Naive thymus-derived CD8-positive, alpha-beta T cell (primary cell): ENCODE measurements at regions not wholly inside any gene's neighbourhood (a gene's known extent, or its start where the extent isn't known, plus 50 kb on each side); places are given as distances from the start of the nearest gene placed in this dataset.

Experiments
- ATAC-seq, 2 donors: fragments of 150-1000 bp; cut with Tn5 transposase in 1 of 2; sonication (Bioruptor Pico), chemical (Tn5 transposase) in 1 of 2; 1 replicate in 1 of 2; 2 replicates in 1 of 2; pipeline ENCODE4 v1.10.0; 2021; ENCODE audit warnings: mild to moderate bottlenecking in 2 of 2, moderate library complexity in 2 of 2
- POLR2A ChIA-PET: fragments of 350-600 bp; sonication (Branson Sonifier 250); formaldehyde crosslinking; loops from one replicate; lab custom pipeline; 2021; ENCODE audit warnings: antibody characterized with exemption; lab: Charles Lee
- DNase-seq, 10 donors: peaks; one replicate each; pipeline versions ENCODE4 v3.0.0 to v3.0.0-alpha.2; 2020 to 2022
- H3K27ac Mint-ChIP-seq, 10 donors: one replicate each; pipeline ENCODE4 v1.8.0; 2020 to 2022; ENCODE audit warnings: mild to moderate bottlenecking in 10 of 10, mixed read lengths in 10 of 10, moderate library complexity in 4 of 10, inconsistent platforms in 1 of 10
- H3K27me3 Mint-ChIP-seq, 5 donors: one replicate each; pipeline ENCODE4 v1.8.0; 2021 to 2022; ENCODE audit warnings: mixed read lengths in 5 of 5
- H3K36me3 Mint-ChIP-seq, 3 donors: one replicate each; pipeline ENCODE4 v1.8.0; 2020 to 2022; ENCODE audit warnings: mixed read lengths in 3 of 3, mild to moderate bottlenecking in 2 of 3, inconsistent platforms in 1 of 3
- H3K4me1 Mint-ChIP-seq, 4 donors: one replicate each; pipeline ENCODE4 v1.8.0; 2021 to 2022; ENCODE audit warnings: mixed read lengths in 4 of 4
- H3K4me3 Mint-ChIP-seq, 10 donors: one replicate each; pipeline ENCODE4 v1.8.0; 2020 to 2022; ENCODE audit warnings: mild to moderate bottlenecking in 10 of 10, mixed read lengths in 10 of 10, moderate library complexity in 6 of 10, inconsistent platforms in 1 of 10
- H3K9me3 Mint-ChIP-seq, 9 donors: one replicate each; pipeline ENCODE4 v1.8.0; 2020 to 2022; ENCODE audit warnings: mixed read lengths in 9 of 9, mild to moderate bottlenecking in 3 of 9, inconsistent platforms in 1 of 9, moderate library complexity in 1 of 9

- POLR2A ChIA-PET: no interaction called here
- H3K27me3 Mint-ChIP-seq: peaks cover 0 to 7% (median 3%) of the 10 kb centered on the region in 5 donors
- peaks cover 0 to 29% (median 15%) of the 10 kb centered on the region in 9 donors for H3K9me3 Mint-ChIP-seq
- ATAC-seq (no peak), DNase-seq (no peak)
- peaks cover 0 to 31% (median 25%) of the 10 kb centered on the region in 3 donors for H3K36me3 Mint-ChIP-seq
- no peak overlapping the region for H3K4me3 Mint-ChIP-seq
- H3K4me1 Mint-ChIP-seq: peaks cover 0 to 9% (median 3%) of the 10 kb centered on the region in 4 donors
- H3K27ac Mint-ChIP-seq: no peak overlapping the region
These were observed 373.1 kb upstream of the DCN start for GRCh38 chr12:91555436-91556415.

GRCh38 chr12:91551927-91552326 lies 369.3 kb upstream of the DCN start:
- Mint-ChIP-seq H3K27ac (no peak overlapping the region), H3K4me1 (peaks cover 0 to 9% (median 3%) of the 10 kb centered on the region in 4 donors), H3K4me3 (peak overlapping the region in 1 of 10 donors; percentile 30), H3K27me3 (peaks cover 0 to 6% (median 3%) of the 10 kb centered on the region in 5 donors), H3K9me3 (peaks cover 0 to 9% (median 1%) of the 10 kb centered on the region in 9 donors), H3K36me3 (peaks cover 0 to 14% (median 3%) of the 10 kb centered on the region in 3 donors)
- DNase-seq (peak in 2 of 10 donors; percentile 6 to 13), ATAC-seq (no peak)
- POLR2A ChIA-PET: no interaction called here

- Mint-ChIP-seq H3K36me3 (peaks cover 0 to 21% (median 7%) of the 10 kb centered on the region in 3 donors), H3K4me1 (peaks cover 0 to 9% (median 3%) of the 10 kb centered on the region in 4 donors), H3K4me3 (no peak overlapping the region), H3K27ac (no peak overlapping the region), H3K9me3 (peaks cover 0 to 16% (median 7%) of the 10 kb centered on the region in 9 donors), H3K27me3 (peaks cover 0 to 8% (median 3%) of the 10 kb centered on the region in 5 donors)
- POLR2A ChIA-PET: no interaction called here
- DNase-seq (no peak), ATAC-seq (no peak)
These were observed 368.6 kb upstream of the DCN start for GRCh38 chr12:91551242-91551641.

GRCh38 chr12:91542666-91543065 lies 360.0 kb upstream of the DCN start:
- peaks cover 0 to 5% (median 0%) of the 10 kb centered on the region in 5 donors for H3K27me3 Mint-ChIP-seq
- peaks cover 8 to 23% (median 11%) of the 10 kb centered on the region in 9 donors for H3K9me3 Mint-ChIP-seq
- H3K4me3 Mint-ChIP-seq: no peak overlapping the region
- H3K27ac Mint-ChIP-seq: no peak overlapping the region
- ATAC-seq (no peak), DNase-seq (no peak)
- H3K4me1 Mint-ChIP-seq: peaks cover 0 to 14% (median 4%) of the 10 kb centered on the region in 4 donors
- POLR2A ChIA-PET: no interaction called here
- peaks cover 0 to 23% (median 9%) of the 10 kb centered on the region in 3 donors for H3K36me3 Mint-ChIP-seq

- ATAC-seq (no peak), DNase-seq (no peak)
- Mint-ChIP-seq H3K27ac (no peak overlapping the region), H3K4me1 (peaks cover 0 to 15% (median 4%) of the 10 kb centered on the region in 4 donors), H3K4me3 (no peak overlapping the region), H3K36me3 (peaks cover 0 to 20% (median 9%) of the 10 kb centered on the region in 3 donors), H3K9me3 (peaks cover 8 to 17% (median 11%) of the 10 kb centered on the region in 9 donors), H3K27me3 (peaks cover 0 to 5% (median 0%) of the 10 kb centered on the region in 5 donors)
- POLR2A ChIA-PET: no interaction called here
These were observed 359.4 kb upstream of the DCN start for GRCh38 chr12:91542067-91542466.

- POLR2A ChIA-PET: interaction anchor here (0.6 kb wide), 1 partner anchor 318 kb away, joined by 3 read pairs; no protein-coding TSS in a partner anchor
- Mint-ChIP-seq H3K36me3 (peaks cover 0 to 18% (median 2%) of the 10 kb centered on the region in 3 donors), H3K9me3 (peaks cover 0 to 26% (median 15%) of the 10 kb centered on the region in 9 donors), H3K27me3 (peaks cover 0 to 2% (median 0%) of the 10 kb centered on the region in 5 donors), H3K4me1 (peaks cover 0 to 15% (median 5%) of the 10 kb centered on the region in 4 donors), H3K27ac (no peak overlapping the region), H3K4me3 (no peak overlapping the region)
- ATAC-seq (no peak), DNase-seq (no peak)
These were observed 355.8 kb upstream of the DCN start for GRCh38 chr12:91538418-91538817.

- no peak for ATAC-seq
- POLR2A ChIA-PET: no interaction called here
- peaks cover 0 to 14% (median 9%) of the 10 kb centered on the region in 3 donors for H3K36me3 Mint-ChIP-seq
These were observed 350.7 kb upstream of the DCN start for GRCh38 chr12:91533366-91533765.

GRCh38 chr12:91529829-91530228 lies 347.2 kb upstream of the DCN start:
- Mint-ChIP-seq H3K9me3 (peaks cover 0 to 25% (median 6%) of the 10 kb centered on the region in 9 donors), H3K36me3 (peaks cover 0 to 7% (median 5%) of the 10 kb centered on the region in 3 donors), H3K4me1 (no peaks in the 10 kb centered on the region), H3K27me3 (no peaks in the 10 kb centered on the region), H3K27ac (no peak overlapping the region), H3K4me3 (no peak overlapping the region)
- POLR2A ChIA-PET: interaction anchor here (0.6 kb wide), 1 partner anchor 1867 kb away, joined by 3 read pairs; no protein-coding TSS in a partner anchor
- ATAC-seq: no peak
- no peak for DNase-seq

More at GRCh38 chr12:91533366-91533765, 350.7 kb upstream of the DCN start:
- Mint-ChIP-seq H3K4me3 (no peak overlapping the region), H3K9me3 (peaks cover 0 to 37% (median 15%) of the 10 kb centered on the region in 9 donors), H3K27ac (no peak overlapping the region), H3K4me1 (peaks cover 0 to 8% (median 2%) of the 10 kb centered on the region in 4 donors), H3K27me3 (peaks cover 0 to 2% (median 0%) of the 10 kb centered on the region in 5 donors)
- no peak for DNase-seq

- no peaks in the 10 kb centered on the region for H3K4me1 Mint-ChIP-seq
- ATAC-seq (no peak), DNase-seq (no peak)
- no peak overlapping the region for H3K4me3 Mint-ChIP-seq
- H3K9me3 Mint-ChIP-seq: peaks cover 0 to 9% (median 0%) of the 10 kb centered on the region in 9 donors
- H3K27me3 Mint-ChIP-seq: peaks cover 0 to 3% (median 0%) of the 10 kb centered on the region in 5 donors
- peaks cover 0 to 3% (median 0%) of the 10 kb centered on the region in 3 donors for H3K36me3 Mint-ChIP-seq
- POLR2A ChIA-PET: no interaction called here
- peak overlapping the region in 1 of 10 donors; percentile 22 for H3K27ac Mint-ChIP-seq
These were observed 341.2 kb upstream of the DCN start for GRCh38 chr12:91523831-91524230.

- Mint-ChIP-seq H3K36me3 (peaks cover 0 to 3% (median 0%) of the 10 kb centered on the region in 3 donors), H3K27me3 (peaks cover 0 to 15% (median 5%) of the 10 kb centered on the region in 5 donors), H3K27ac (no peak overlapping the region), H3K4me1 (no peaks in the 10 kb centered on the region), H3K9me3 (peaks cover 0 to 9% (median 0%) of the 10 kb centered on the region in 9 donors), H3K4me3 (no peak overlapping the region)
- no peak for ATAC-seq
- DNase-seq: no peak
- POLR2A ChIA-PET: no interaction called here
These were observed 334.1 kb upstream of the DCN start for GRCh38 chr12:91516695-91517047.

- Mint-ChIP-seq H3K4me1 (no peaks in the 10 kb centered on the region), H3K27me3 (peaks cover 0 to 15% (median 5%) of the 10 kb centered on the region in 5 donors), H3K4me3 (no peak overlapping the region), H3K9me3 (peaks cover 0 to 9% (median 0%) of the 10 kb centered on the region in 9 donors), H3K36me3 (no peaks in the 10 kb centered on the region), H3K27ac (no peak overlapping the region)
- DNase-seq: no peak
- ATAC-seq: no peak
- POLR2A ChIA-PET: no interaction called here
These were observed 333.5 kb upstream of the DCN start for GRCh38 chr12:91515944-91516694.

GRCh38 chr12:91513313-91513712 lies 330.7 kb upstream of the DCN start:
- Mint-ChIP-seq H3K27ac (no peak overlapping the region), H3K4me3 (no peak overlapping the region), H3K9me3 (peaks cover 0 to 1% (median 0%) of the 10 kb centered on the region in 9 donors), H3K27me3 (peaks cover 0 to 15% (median 5%) of the 10 kb centered on the region in 5 donors), H3K36me3 (no peaks in the 10 kb centered on the region), H3K4me1 (no peaks in the 10 kb centered on the region)
- no peak for ATAC-seq
- POLR2A ChIA-PET: no interaction called here
- DNase-seq: no peak
